HepG2 (cell line): ENCODE measurements at regions not wholly inside any gene's neighbourhood (a gene's known extent, or its start where the extent isn't known, plus 50 kb on each side); places are given as distances from the start of the nearest gene placed in this dataset.

Experiments used
- ATAC-seq: fragments of 200-7000 bp; cut with Tn5 transposase; 3 replicates; pipeline ENCODE4 v1.9.1; 2020; ENCODE audit warnings: mild to moderate bottlenecking, moderate library complexity
- BruUV-seq: library from RNA; stranded (reverse); fragments of 400-500 nt; replicated peaks from 2 replicates; lab custom pipeline; 2021; lab: Mats Ljungman, UMichigan
- CTCF ChIA-PET: fragments of 300-600 bp; formaldehyde crosslinking; extraction: SDS; loops from one replicate; lab custom pipeline; 2021; ENCODE audit warnings: low total read pairs, inconsistent platforms, low intra/inter-chr PET ratio; lab: Yijun Ruan, JAX
- POLR2A ChIA-PET: fragments of 350-600 bp; sonication (Branson Sonifier 250); formaldehyde crosslinking; loops from one replicate; lab custom pipeline; 2020; ENCODE audit warnings: antibody characterized with exemption, inconsistent platforms; lab: Yijun Ruan, JAX
- DNase-seq: peaks from one replicate; pipeline ENCODE4 v3.0.0-alpha.2; 2015; ENCODE audit warnings: low spot score
- FAIRE-seq: peaks from 3 replicates; lab custom pipeline; 2011; peaks lifted over from hg19 to GRCh38; lab: Jason Lieb, UNC
- H2AFZ ChIP-seq: one replicate; pipeline ENCODE4 v1.6.1; 2011; ENCODE audit warnings: low read length, inconsistent platforms
- H3K27ac ChIP-seq: fragments of 300-600 bp; 3 replicates; pipeline ENCODE4 v1.8.0; 2011; ENCODE audit warnings: mixed run types, mild to moderate bottlenecking, mixed read lengths, low read length, inconsistent platforms; ENCODE audit not compliant: insufficient read depth; ENCODE audit errors: extremely low read length
- H3K27me3 ChIP-seq, 2 experiments: fragments of 200-600 bp in 1 of 2; 2 replicates in 1 of 2; 3 replicates in 1 of 2; pipeline versions ENCODE4 v1.6.0 to v1.8.0; 2011; ENCODE audit warnings: low read length in 2 of 2, mild to moderate bottlenecking in 2 of 2, moderate library complexity in 2 of 2, inconsistent platforms in 1 of 2; ENCODE audit not compliant: insufficient read depth in 2 of 2, control insufficient read depth in 1 of 2
- H3K36me3 ChIP-seq, 2 experiments: fragments of 200-600 bp in 1 of 2; replicated peaks in 1 of 2; 2 replicates in 1 of 2; 3 replicates in 1 of 2; pipeline versions ENCODE4 v1.5.1 to v1.8.0; 2011; ENCODE audit warnings: low read length in 2 of 2, inconsistent platforms in 1 of 2; ENCODE audit not compliant: insufficient read depth in 2 of 2, control insufficient read depth in 1 of 2
- H3K4me1 ChIP-seq: 2 replicates; pipeline ENCODE4 v1.5.1; 2012; ENCODE audit warnings: low read length, inconsistent platforms; ENCODE audit not compliant: insufficient read depth
- H3K4me2 ChIP-seq: 2 replicates; pipeline ENCODE4 v1.6.0; 2011; ENCODE audit warnings: low read depth, low read length, inconsistent platforms
- H3K4me3 ChIP-seq, 3 experiments: fragments of 200-600 bp in 1 of 3; sonication (generic), shearing (Covaris generic) in 1 of 3; replicated peaks in 1 of 3; 2 replicates each; pipeline ENCODE4 v1.5.1; 2011 to 2016; ENCODE audit warnings: low read length in 3 of 3, inconsistent platforms in 2 of 3, low read depth in 2 of 3, mild to moderate bottlenecking in 2 of 3, control low read depth in 1 of 3, mixed read lengths in 1 of 3; ENCODE audit not compliant: insufficient read depth in 1 of 3
- H3K79me2 ChIP-seq: one replicate; pipeline ENCODE4 v1.6.1; 2011; ENCODE audit warnings: low read length, inconsistent platforms; ENCODE audit not compliant: insufficient read depth
- H3K9ac ChIP-seq: 2 replicates; pipeline ENCODE4 v1.6.0; 2011; ENCODE audit warnings: mild to moderate bottlenecking, low read depth, low read length, inconsistent platforms; ENCODE audit not compliant: insufficient read depth
- H3K9me3 ChIP-seq: 2 replicates; pipeline ENCODE4 v1.5.1; 2012; ENCODE audit warnings: mild to moderate bottlenecking, low read length
- H4K20me1 ChIP-seq: 2 replicates; pipeline ENCODE4 v1.6.0; 2011; ENCODE audit warnings: inconsistent platforms, mild to moderate bottlenecking, low read length, moderate library complexity; ENCODE audit not compliant: insufficient read depth
- ATRX ChIP-seq: sonication (generic); formaldehyde crosslinking; IDR thresholded peaks from 2 replicates; pipeline ENCODE4 v1.4.0; 2020; ENCODE audit warnings: missing genetic modification reagents, borderline replicate concordance
- CSRNP1 ChIP-seq: sonication (generic); formaldehyde crosslinking; IDR thresholded peaks from 2 replicates; pipeline ENCODE4 v1.8.1; 2023; ENCODE audit warnings: mild to moderate bottlenecking, missing genetic modification reagents
- EEA1 ChIP-seq: sonication (generic); formaldehyde crosslinking; IDR thresholded peaks from 2 replicates; pipeline ENCODE4 v1.5.1; 2020; ENCODE audit warnings: mild to moderate bottlenecking, missing genetic modification reagents, borderline replicate concordance
- FOXM1 ChIP-seq: sonication (generic); formaldehyde crosslinking; IDR thresholded peaks from 2 replicates; pipeline ENCODE4 v1.5.0; 2020; ENCODE audit warnings: missing genetic modification reagents
- HOXA3 ChIP-seq: sonication (generic); formaldehyde crosslinking; IDR thresholded peaks from 2 replicates; pipeline ENCODE4 v1.5.0; 2020; ENCODE audit warnings: missing genetic modification reagents
- NRL ChIP-seq: sonication (generic); formaldehyde crosslinking; IDR thresholded peaks from 2 replicates; pipeline ENCODE4 v1.5.0; 2020; ENCODE audit warnings: missing genetic modification reagents, mild to moderate bottlenecking, moderate library complexity, borderline replicate concordance
- REPIN1 ChIP-seq: sonication (generic); formaldehyde crosslinking; IDR thresholded peaks from 2 replicates; pipeline ENCODE4 v1.8.0; 2022; ENCODE audit warnings: missing genetic modification reagents, low read depth, mild to moderate bottlenecking, borderline replicate concordance
- ZC3H4 ChIP-seq: sonication (generic); formaldehyde crosslinking; IDR thresholded peaks from 2 replicates; pipeline ENCODE4 v1.4.0; 2020; ENCODE audit warnings: missing genetic modification reagents, borderline replicate concordance
- ZNF235 ChIP-seq: sonication (generic); formaldehyde crosslinking; IDR thresholded peaks from 2 replicates; pipeline ENCODE4 v1.8.1; 2023; ENCODE audit warnings: mild to moderate bottlenecking, missing genetic modification reagents, borderline replicate concordance
- ZNF430 ChIP-seq: sonication (generic); formaldehyde crosslinking; IDR thresholded peaks from 2 replicates; pipeline ENCODE4 v1.9.0; 2021; ENCODE audit warnings: mild to moderate bottlenecking, missing genetic modification reagents
- ZNF710 ChIP-seq: sonication (generic); formaldehyde crosslinking; IDR thresholded peaks from 2 replicates; pipeline ENCODE4 v1.5.0; 2020; ENCODE audit warnings: mild to moderate bottlenecking, missing genetic modification reagents, borderline replicate concordance
- ZNF740 ChIP-seq: sonication (generic); formaldehyde crosslinking; IDR thresholded peaks from 2 replicates; pipeline ENCODE4 v1.4.0; 2020; ENCODE audit warnings: missing genetic modification reagents
- ZSCAN22 ChIP-seq: sonication (generic); formaldehyde crosslinking; IDR thresholded peaks from 2 replicates; pipeline ENCODE4 v1.4.0; 2020; ENCODE audit warnings: mild to moderate bottlenecking, missing genetic modification reagents
- ZSCAN25 ChIP-seq: sonication (generic); formaldehyde crosslinking; IDR thresholded peaks from 2 replicates; pipeline ENCODE4 v1.8.0; 2022; ENCODE audit warnings: mild to moderate bottlenecking, missing genetic modification reagents
- WGBS: methylation state at CpG from one replicate; pipeline ENCODE4 v1.1.6; 2017; ENCODE audit warnings: low lambda C conversion rate; 5-methylcytosine and 5-hydroxymethylcytosine counted together
- in situ Hi-C: cut with HindIII; loops from 2 replicates; pipeline ENCODE4 v1.10.0; 2017; ENCODE audit warnings: low pct_unique_long_range_greater_than_20kb; ENCODE audit not compliant: extremely low pct_ligation_motif_present
- intact Hi-C: fragments of 100-400 bp; cut with micrococcal nuclease; formaldehyde crosslinking; loops from one replicate; pipeline ENCODE4 v1.10.0; 2022; ENCODE audit not compliant: unreplicated experiment
- TF ChIP-seq, protein P1 (sequence below): sonication (generic); formaldehyde crosslinking; conservative IDR thresholded peaks from 2 replicates; pipeline ENCODE4 v1.5.0; 2020; ENCODE audit warnings: missing genetic modification reagents
- TF ChIP-seq, protein P2 (sequence below): sonication (generic); formaldehyde crosslinking; IDR thresholded peaks from 2 replicates; pipeline ENCODE4 v1.8.0; 2022; ENCODE audit warnings: low read depth, missing genetic modification reagents
- TF ChIP-seq, protein P3 (sequence below): IDR thresholded peaks from 2 replicates; pipeline ENCODE4 v1.6.1; 2016; ENCODE audit warnings: low read depth, borderline replicate concordance

DNA sequence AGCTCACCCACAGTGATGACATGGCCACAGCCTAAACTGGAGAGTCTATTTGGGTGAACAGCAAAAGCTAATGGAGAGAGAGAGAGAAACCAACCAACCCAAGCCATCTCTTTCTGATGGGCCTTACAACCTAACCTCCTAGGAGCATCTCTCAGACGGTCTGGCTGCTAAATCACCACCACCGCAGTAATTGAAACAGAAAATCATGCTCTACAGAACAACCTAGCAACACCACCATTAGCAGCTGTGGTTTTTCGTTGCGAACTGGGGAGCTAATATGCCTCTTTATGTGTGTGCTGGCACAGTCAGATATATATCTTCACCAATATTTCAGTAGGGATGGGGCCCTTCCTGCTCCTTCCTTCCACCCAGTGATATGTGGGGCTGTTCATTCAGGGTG lies 166.9 kb upstream of the PROK2 start (continued):
- TF ChIP-seq, protein P1, sequence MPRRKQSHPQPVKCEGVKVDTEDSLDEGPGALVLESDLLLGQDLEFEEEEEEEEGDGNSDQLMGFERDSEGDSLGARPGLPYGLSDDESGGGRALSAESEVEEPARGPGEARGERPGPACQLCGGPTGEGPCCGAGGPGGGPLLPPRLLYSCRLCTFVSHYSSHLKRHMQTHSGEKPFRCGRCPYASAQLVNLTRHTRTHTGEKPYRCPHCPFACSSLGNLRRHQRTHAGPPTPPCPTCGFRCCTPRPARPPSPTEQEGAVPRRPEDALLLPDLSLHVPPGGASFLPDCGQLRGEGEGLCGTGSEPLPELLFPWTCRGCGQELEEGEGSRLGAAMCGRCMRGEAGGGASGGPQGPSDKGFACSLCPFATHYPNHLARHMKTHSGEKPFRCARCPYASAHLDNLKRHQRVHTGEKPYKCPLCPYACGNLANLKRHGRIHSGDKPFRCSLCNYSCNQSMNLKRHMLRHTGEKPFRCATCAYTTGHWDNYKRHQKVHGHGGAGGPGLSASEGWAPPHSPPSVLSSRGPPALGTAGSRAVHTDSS (CRISPR knock-in tag) = no peak
- TF ChIP-seq EEA1 = no peak
- no peak for TF ChIP-seq ATRX

DNA sequence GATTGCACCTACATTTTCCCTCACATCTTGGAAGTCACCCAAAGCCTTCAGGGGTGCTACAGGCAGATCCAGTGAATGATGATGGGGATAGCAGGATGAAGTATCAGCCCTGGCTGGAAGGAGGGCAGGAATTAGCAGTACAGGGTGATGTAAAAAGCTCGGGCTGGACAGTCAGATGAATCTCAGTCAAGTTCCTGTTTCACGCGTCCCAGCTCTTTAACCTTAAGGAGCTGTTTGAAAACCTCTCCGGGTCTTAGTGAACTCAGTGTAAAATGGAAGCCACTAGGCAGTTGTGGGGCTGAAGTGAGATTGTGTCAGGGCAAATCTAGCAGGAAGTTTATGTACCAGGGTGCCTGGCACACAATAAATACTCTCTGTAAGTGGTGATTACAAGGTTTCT lies 166.4 kb upstream of the PROK2 start:
- POLR2A ChIA-PET = no interaction called here
- Histone ChIP-seq H3K4me2 (no peak overlapping the region), H3K27ac (no peak overlapping the region), H3K9me3 (no peaks in the 10 kb centered on the region), H3K9ac (no peak overlapping the region), H3K4me1 (no peaks in the 10 kb centered on the region), H3K4me3 (no peak overlapping the region), H3K27me3 (peaks cover 0 to 10% of the 10 kb centered on the region in 2 experiments; a peak in 3 of 5 replicates), H2AFZ (no peak overlapping the region), H3K36me3 (no peaks in the 10 kb centered on the region), H4K20me1 (no peaks in the 10 kb centered on the region), H3K79me2 (no peaks in the 10 kb centered on the region)
- DNase-seq (no peak), ATAC-seq (no peak), FAIRE-seq (no peak)
- in situ Hi-C loops = loop anchor here (25.0 kb wide), 1 partner anchor 861 kb away; no protein-coding TSS in a partner anchor
- no TSS peak for BruUV-seq
- intact Hi-C loops = loop anchor here (10.0 kb wide), 2 partner anchors 77 to 1133 kb away; no protein-coding TSS in a partner anchor
- 25% methylated on average over 4 of the region's 4 CpGs for WGBS
- CTCF ChIA-PET = no interaction called here
- TF ChIP-seq HOXA3 (CRISPR knock-in tag) (no peak), ZNF740 (CRISPR knock-in tag) (no peak), REPIN1 (CRISPR knock-in tag) (no peak), ZNF235 (CRISPR knock-in tag) (no peak), ZC3H4 (CRISPR knock-in tag) (no peak), FOXM1 (CRISPR knock-in tag) (no peak), ZSCAN25 (CRISPR knock-in tag) (no peak), ZNF430 (no peak), ZNF710 (CRISPR knock-in tag) (no peak), NRL (no peak), ZSCAN22 (CRISPR knock-in tag) (no peak), CSRNP1 (CRISPR knock-in tag) (no peak)
- TF ChIP-seq, protein P2, sequence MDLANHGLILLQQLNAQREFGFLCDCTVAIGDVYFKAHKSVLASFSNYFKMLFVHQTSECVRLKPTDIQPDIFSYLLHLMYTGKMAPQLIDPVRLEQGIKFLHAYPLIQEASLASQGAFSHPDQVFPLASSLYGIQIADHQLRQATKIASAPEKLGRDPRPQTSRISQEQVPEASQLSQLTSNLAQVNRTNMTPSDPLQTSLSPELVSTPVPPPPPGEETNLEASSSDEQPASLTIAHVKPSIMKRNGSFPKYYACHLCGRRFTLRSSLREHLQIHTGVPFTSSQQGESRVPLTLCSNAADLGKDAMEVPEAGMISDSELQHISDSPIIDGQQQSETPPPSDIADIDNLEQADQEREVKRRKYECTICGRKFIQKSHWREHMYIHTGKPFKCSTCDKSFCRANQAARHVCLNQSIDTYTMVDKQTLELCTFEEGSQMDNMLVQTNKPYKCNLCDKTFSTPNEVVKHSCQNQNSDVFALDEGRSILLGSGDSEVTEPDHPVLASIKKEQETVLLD (CRISPR knock-in tag) = no peak
- TF ChIP-seq, protein P3, sequence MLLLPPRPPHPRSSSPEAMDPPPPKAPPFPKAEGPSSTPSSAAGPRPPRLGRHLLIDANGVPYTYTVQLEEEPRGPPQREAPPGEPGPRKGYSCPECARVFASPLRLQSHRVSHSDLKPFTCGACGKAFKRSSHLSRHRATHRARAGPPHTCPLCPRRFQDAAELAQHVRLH (CRISPR knock-in tag) = no peak
